H9 (cell line): ENCODE measurements at regions not wholly inside any gene's neighbourhood (a gene's known extent, or its start where the extent isn't known, plus 50 kb on each side); places are given as distances from the start of the nearest gene placed in this dataset.

Source experiments
- DNase-seq: peaks from one replicate; pipeline ENCODE4 v3.0.0-alpha.2; 2017
- H2AFZ ChIP-seq: one replicate; pipeline ENCODE4 v1.6.1; 2013; ENCODE audit warnings: mild to moderate bottlenecking, low read length, control low read depth, moderate library complexity
- H2AK5ac ChIP-seq: 2 replicates; pipeline ENCODE4 v1.6.1; 2013; ENCODE audit warnings: low read length, control low read depth, mixed read lengths; ENCODE audit not compliant: insufficient read length
- H2BK120ac ChIP-seq: one replicate; pipeline ENCODE4 v1.6.1; 2013; ENCODE audit warnings: low read depth, mild to moderate bottlenecking, low read length, control low read depth, inconsistent platforms; ENCODE audit not compliant: poor library complexity, severe bottlenecking
- H2BK12ac ChIP-seq: 2 replicates; pipeline ENCODE4 v1.6.1; 2013; ENCODE audit warnings: low read length, control low read depth, mixed read lengths, low read depth; ENCODE audit not compliant: insufficient read length
- H2BK15ac ChIP-seq: 2 replicates; pipeline ENCODE4 v1.6.1; 2013; ENCODE audit warnings: low read depth, low read length, control low read depth
- H2BK20ac ChIP-seq: one replicate; pipeline ENCODE4 v1.6.1; 2013; ENCODE audit warnings: low read depth, mild to moderate bottlenecking, low read length, control low read depth, inconsistent platforms; ENCODE audit not compliant: poor library complexity, severe bottlenecking
- H2BK5ac ChIP-seq: 2 replicates; pipeline ENCODE4 v1.6.1; 2013; ENCODE audit warnings: low read length, control low read depth, mixed read lengths; ENCODE audit not compliant: insufficient read length
- H3K14ac ChIP-seq: 2 replicates; pipeline ENCODE4 v1.6.1; 2013; ENCODE audit warnings: low read length, control low read depth; ENCODE audit not compliant: insufficient read depth
- H3K18ac ChIP-seq: 2 replicates; pipeline ENCODE4 v1.6.1; 2013; ENCODE audit warnings: low read depth, mild to moderate bottlenecking, mixed read lengths, low read length, control low read depth; ENCODE audit not compliant: insufficient read length
- H3K23ac ChIP-seq: 2 replicates; pipeline ENCODE4 v1.6.1; 2013; ENCODE audit warnings: low read length, control low read depth, mixed read lengths, low read depth; ENCODE audit not compliant: insufficient read length
- H3K23me2 ChIP-seq: 2 replicates; pipeline ENCODE4 v1.6.1; 2013; ENCODE audit warnings: low read depth, mild to moderate bottlenecking, mixed read lengths, low read length, control low read depth; ENCODE audit not compliant: insufficient read length, poor library complexity, severe bottlenecking
- H3K27ac ChIP-seq: 2 replicates; pipeline ENCODE4 v1.5.1; 2013; ENCODE audit warnings: low read length, control low read depth, mixed read lengths, low read depth; ENCODE audit not compliant: insufficient read length
- H3K27me3 ChIP-seq: 2 replicates; pipeline ENCODE4 v1.6.1; 2013; ENCODE audit warnings: low read length, control low read depth, inconsistent platforms; ENCODE audit not compliant: insufficient read depth
- H3K4ac ChIP-seq: 2 replicates; pipeline ENCODE4 v1.6.1; 2013; ENCODE audit warnings: low read depth, mild to moderate bottlenecking, control low read depth, inconsistent platforms, low read length, moderate library complexity
- H3K4me1 ChIP-seq: 2 replicates; pipeline ENCODE4 v1.6.1; 2013; ENCODE audit warnings: low read length, control low read depth, inconsistent platforms; ENCODE audit not compliant: insufficient read depth
- H3K4me2 ChIP-seq: 2 replicates; pipeline ENCODE4 v1.6.1; 2013; ENCODE audit warnings: low read length, control low read depth, mixed read lengths; ENCODE audit not compliant: insufficient read length, insufficient read depth
- H3K56ac ChIP-seq: 2 replicates; pipeline ENCODE4 v1.6.1; 2013; ENCODE audit warnings: low read depth, mild to moderate bottlenecking, mixed read lengths, low read length, control low read depth; ENCODE audit not compliant: insufficient read length
- H3K79me1 ChIP-seq: 2 replicates; pipeline ENCODE4 v1.6.1; 2013; ENCODE audit warnings: low read depth, mild to moderate bottlenecking, moderate library complexity, low read length, control low read depth, inconsistent platforms; ENCODE audit not compliant: insufficient read depth, poor library complexity, severe bottlenecking
- H3K79me2 ChIP-seq: 2 replicates; pipeline ENCODE4 v1.6.1; 2013; ENCODE audit warnings: low read length, control low read depth, inconsistent platforms; ENCODE audit not compliant: insufficient read depth
- H3K9ac ChIP-seq: 2 replicates; pipeline ENCODE4 v1.6.1; 2013; ENCODE audit warnings: low read length, control low read depth, mixed read lengths; ENCODE audit not compliant: insufficient read length; ENCODE audit errors: extremely low read depth
- H3K9me3 ChIP-seq: one replicate; pipeline ENCODE4 v1.6.1; 2013; ENCODE audit warnings: low read depth, low read length, inconsistent platforms; ENCODE audit not compliant: control insufficient read depth
- H3T11ph ChIP-seq: one replicate; pipeline ENCODE4 v1.6.1; 2013; ENCODE audit warnings: mild to moderate bottlenecking, low read length, control low read depth, inconsistent platforms
- H4K20me1 ChIP-seq: one replicate; pipeline ENCODE4 v1.6.1; 2013; ENCODE audit not compliant: control insufficient read depth, insufficient read length, insufficient read depth
- H4K5ac ChIP-seq: 2 replicates; pipeline ENCODE4 v1.6.1; 2013; ENCODE audit warnings: low read depth, mild to moderate bottlenecking, mixed read lengths, low read length, control low read depth; ENCODE audit not compliant: insufficient read length
- H4K8ac ChIP-seq: replicated peaks from 2 replicates; pipeline ENCODE4 v1.6.1; 2013; ENCODE audit warnings: low read length, control low read depth, mixed read lengths, low read depth; ENCODE audit not compliant: insufficient read length
- H4K91ac ChIP-seq: 2 replicates; pipeline ENCODE4 v1.6.1; 2013; ENCODE audit warnings: low read depth, mild to moderate bottlenecking, moderate library complexity, mixed read lengths, low read length, control low read depth; ENCODE audit not compliant: insufficient read length
- H3K27ac Mint-ChIP-seq, 3 experiments: 2 replicates in 2 of 3; 3 replicates in 1 of 3; pipeline ENCODE4 v1.8.0; 2020 to 2021; ENCODE audit warnings: mixed read lengths in 3 of 3, mild to moderate bottlenecking in 1 of 3, moderate library complexity in 1 of 3
- H3K27me3 Mint-ChIP-seq: 2 replicates; pipeline ENCODE4 v1.8.0; 2021; ENCODE audit warnings: low read depth, mild to moderate bottlenecking, moderate library complexity, mixed read lengths
- H3K36me3 Mint-ChIP-seq, 3 experiments: 2 replicates in 2 of 3; 3 replicates in 1 of 3; pipeline ENCODE4 v1.8.0; 2020 to 2021; ENCODE audit warnings: low read depth in 3 of 3, mixed read lengths in 3 of 3; ENCODE audit not compliant: insufficient read depth in 1 of 3
- H3K4me1 Mint-ChIP-seq, 2 experiments: 2 replicates each; pipeline ENCODE4 v1.8.0; 2020; ENCODE audit warnings: mixed read lengths in 2 of 2
- H3K4me3 Mint-ChIP-seq, 2 experiments: 2 replicates in 1 of 2; 3 replicates in 1 of 2; pipeline ENCODE4 v1.8.0; 2020 to 2021; ENCODE audit warnings: mild to moderate bottlenecking in 2 of 2, mixed read lengths in 2 of 2, moderate library complexity in 1 of 2
- H3K9me3 Mint-ChIP-seq, 2 experiments: 2 replicates in 1 of 2; 3 replicates in 1 of 2; pipeline ENCODE4 v1.8.0; 2020; ENCODE audit warnings: mild to moderate bottlenecking in 2 of 2, mixed read lengths in 2 of 2, moderate library complexity in 1 of 2
- WGBS: extraction: QIAGEN DNeasy Blood & Tissue Kit; methylation state at CpG from one replicate; pipeline ENCODE4 v1.1.7; 2013; ENCODE audit warnings: missing lambda C conversion rate, low lambda C conversion rate, mixed read lengths; ENCODE audit not compliant: insufficient read length; ENCODE audit errors: extremely low coverage; 5-methylcytosine and 5-hydroxymethylcytosine counted together
- TF ChIP-seq, protein P1 (sequence below): fragments of 200-600 bp; sonication (generic); conservative IDR thresholded peaks from 3 replicates; pipeline ENCODE4 v1.8.0; 2021; ENCODE audit warnings: antibody characterized with exemption, mild to moderate bottlenecking

DNA sequence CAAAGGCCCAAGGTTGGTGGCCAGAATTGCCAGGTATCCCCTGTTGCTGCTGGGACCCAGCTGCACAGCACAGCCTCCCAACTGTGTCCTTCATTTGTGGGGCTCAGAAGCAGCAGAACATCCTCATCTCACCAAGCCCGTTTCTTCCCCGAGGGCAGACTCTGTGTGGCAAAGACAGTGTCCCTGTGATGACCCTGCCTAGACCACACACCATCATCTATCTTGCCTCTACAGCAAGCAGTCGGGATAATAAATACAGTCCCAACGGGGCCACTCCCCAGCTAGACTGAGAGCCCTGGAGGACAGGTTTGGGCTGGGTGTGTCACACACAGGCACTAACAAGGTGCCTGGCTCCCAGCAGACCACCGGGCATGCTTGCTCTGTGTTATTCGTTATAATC, 93.4 kb downstream of the PTGR3 start:
- no peak overlapping the region for H2AK5ac ChIP-seq
- no peak overlapping the region for H3K56ac ChIP-seq
- H3K79me2 ChIP-seq = no peaks in the 10 kb centered on the region
- no peak overlapping the region for H3K9ac ChIP-seq
- no peak overlapping the region for H3K4ac ChIP-seq
- Mint-ChIP-seq H3K27ac (no peak overlapping the region), H3K27me3 (no peaks in the 10 kb centered on the region; the same call in 1 of the 2 replicates), H3K36me3 (no peaks in the 10 kb centered on the region), H3K4me1 (no peaks in the 10 kb centered on the region), H3K4me3 (no peak overlapping the region), H3K9me3 (no peaks in the 10 kb centered on the region)
- no peaks in the 10 kb centered on the region for H3K23me2 ChIP-seq
- H4K5ac ChIP-seq = no peak overlapping the region
- no CpG with 5 or more reads among the region's 6 CpGs for WGBS
- H3K9me3 ChIP-seq = no peaks in the 10 kb centered on the region
- no peak overlapping the region for H2BK5ac ChIP-seq
- no peak overlapping the region for H3K18ac ChIP-seq
- H4K8ac ChIP-seq = no peak overlapping the region
- no peaks in the 10 kb centered on the region for H3K79me1 ChIP-seq
- no peak overlapping the region for H3T11ph ChIP-seq
- DNase-seq = no peak
- no peak overlapping the region for H2BK120ac ChIP-seq
- H3K4me1 ChIP-seq = no peaks in the 10 kb centered on the region
- H3K14ac ChIP-seq = peak overlapping the region; percentile 25; the same call in 1 of the 2 replicates
- H3K27me3 ChIP-seq = no peaks in the 10 kb centered on the region
- H4K20me1 ChIP-seq = no peaks in the 10 kb centered on the region
- H2AFZ ChIP-seq = no peak overlapping the region
- no peak overlapping the region for H3K23ac ChIP-seq
- no peak overlapping the region for H3K4me2 ChIP-seq
- no peak overlapping the region for H4K91ac ChIP-seq
- TF ChIP-seq, protein P1, sequence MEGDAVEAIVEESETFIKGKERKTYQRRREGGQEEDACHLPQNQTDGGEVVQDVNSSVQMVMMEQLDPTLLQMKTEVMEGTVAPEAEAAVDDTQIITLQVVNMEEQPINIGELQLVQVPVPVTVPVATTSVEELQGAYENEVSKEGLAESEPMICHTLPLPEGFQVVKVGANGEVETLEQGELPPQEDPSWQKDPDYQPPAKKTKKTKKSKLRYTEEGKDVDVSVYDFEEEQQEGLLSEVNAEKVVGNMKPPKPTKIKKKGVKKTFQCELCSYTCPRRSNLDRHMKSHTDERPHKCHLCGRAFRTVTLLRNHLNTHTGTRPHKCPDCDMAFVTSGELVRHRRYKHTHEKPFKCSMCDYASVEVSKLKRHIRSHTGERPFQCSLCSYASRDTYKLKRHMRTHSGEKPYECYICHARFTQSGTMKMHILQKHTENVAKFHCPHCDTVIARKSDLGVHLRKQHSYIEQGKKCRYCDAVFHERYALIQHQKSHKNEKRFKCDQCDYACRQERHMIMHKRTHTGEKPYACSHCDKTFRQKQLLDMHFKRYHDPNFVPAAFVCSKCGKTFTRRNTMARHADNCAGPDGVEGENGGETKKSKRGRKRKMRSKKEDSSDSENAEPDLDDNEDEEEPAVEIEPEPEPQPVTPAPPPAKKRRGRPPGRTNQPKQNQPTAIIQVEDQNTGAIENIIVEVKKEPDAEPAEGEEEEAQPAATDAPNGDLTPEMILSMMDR = no peak
- H3K27ac ChIP-seq = no peak overlapping the region
- H2BK12ac ChIP-seq = no peak overlapping the region
- no peak overlapping the region for H2BK20ac ChIP-seq
- H2BK15ac ChIP-seq = no peak overlapping the region
